GM23338 (cell line): ENCODE measurements at regions not wholly inside any gene's neighbourhood (a gene's known extent, or its start where the extent isn't known, plus 50 kb on each side); places are given as distances from the start of the nearest gene placed in this dataset.

ENCODE experiments used
- ATAC-seq: fragments of 200-7000 bp; cut with Tn5 transposase; 3 replicates; pipeline ENCODE4 v1.9.1; 2020
- DNase-seq: peaks from one replicate; pipeline ENCODE4 v3.0.0-alpha.2; 2015; ENCODE audit warnings: low spot score
- H2AFZ ChIP-seq: fragments of 200-600 bp; sonication (generic); 2 replicates; pipeline ENCODE4 v1.8.0; 2016; ENCODE audit warnings: antibody characterized with exemption, mild to moderate bottlenecking, moderate library complexity
- H3F3A ChIP-seq: fragments of 200-600 bp; sonication (generic); replicated peaks from 2 replicates; pipeline ENCODE4 v1.8.0; 2017; ENCODE audit warnings: antibody characterized with exemption, mixed run types, low read depth
- H3K27ac ChIP-seq: fragments of 200-600 bp; sonication (generic); 2 replicates; pipeline ENCODE4 v1.6.1; 2016; ENCODE audit warnings: low read depth
- H3K27me3 ChIP-seq: fragments of 200-600 bp; sonication (generic); 2 replicates; pipeline ENCODE4 v1.8.0; 2016; ENCODE audit warnings: mild to moderate bottlenecking, mixed run types, moderate library complexity; ENCODE audit not compliant: insufficient read depth
- H3K36me3 ChIP-seq: fragments of 200-600 bp; sonication (generic); 2 replicates; pipeline ENCODE4 v1.8.0; 2016; ENCODE audit warnings: mild to moderate bottlenecking; ENCODE audit not compliant: insufficient read depth
- H3K4me1 ChIP-seq: fragments of 200-600 bp; sonication (generic); 2 replicates; pipeline ENCODE4 v1.8.0; 2016; ENCODE audit warnings: mild to moderate bottlenecking, moderate library complexity; ENCODE audit not compliant: insufficient read depth
- H3K4me2 ChIP-seq: fragments of 200-600 bp; sonication (generic); 2 replicates; pipeline ENCODE4 v1.7.1; 2017; ENCODE audit warnings: mixed run types
- H3K4me3 ChIP-seq: fragments of 200-600 bp; sonication (generic); 2 replicates; pipeline ENCODE4 v1.6.1; 2016; ENCODE audit warnings: mixed run types
- H3K79me2 ChIP-seq: fragments of 200-600 bp; sonication (generic); replicated peaks from 2 replicates; pipeline ENCODE4 v1.8.0; 2017; ENCODE audit warnings: mild to moderate bottlenecking; ENCODE audit not compliant: insufficient read depth
- H3K9me2 ChIP-seq: fragments of 200-600 bp; sonication (generic); 2 replicates; pipeline ENCODE4 v1.8.0; 2017; ENCODE audit not compliant: insufficient read depth
- H4K20me1 ChIP-seq: fragments of 200-600 bp; sonication (generic); replicated peaks from 2 replicates; pipeline ENCODE4 v1.8.0; 2017; ENCODE audit warnings: mild to moderate bottlenecking; ENCODE audit not compliant: insufficient read depth
- H3K27ac Mint-ChIP-seq: 2 replicates; pipeline ENCODE4 v1.8.0; 2020; ENCODE audit warnings: inconsistent platforms, mild to moderate bottlenecking, moderate library complexity, mixed read lengths
- H3K27me3 Mint-ChIP-seq: 3 replicates; pipeline ENCODE4 v1.8.0; 2022; ENCODE audit warnings: low read depth, mild to moderate bottlenecking, moderate library complexity, mixed read lengths, inconsistent platforms; ENCODE audit not compliant: insufficient read depth, poor library complexity
- H3K36me3 Mint-ChIP-seq: 3 replicates; pipeline ENCODE4 v1.8.0; 2021; ENCODE audit warnings: low read depth, mild to moderate bottlenecking, inconsistent platforms, moderate library complexity, mixed read lengths
- H3K4me1 Mint-ChIP-seq: 3 replicates; pipeline ENCODE4 v1.8.0; 2020; ENCODE audit warnings: mild to moderate bottlenecking, inconsistent platforms, mixed read lengths
- H3K4me3 Mint-ChIP-seq: 3 replicates; pipeline ENCODE4 v1.8.0; 2021; ENCODE audit warnings: moderate library complexity, mild to moderate bottlenecking, inconsistent platforms, mixed read lengths
- H3K9me3 Mint-ChIP-seq: 3 replicates; pipeline ENCODE4 v1.8.0; 2020; ENCODE audit warnings: moderate library complexity, mild to moderate bottlenecking, inconsistent platforms, mixed read lengths
- CREB1 ChIP-seq: fragments of 250-450 bp; sonication (Bioruptor Pico); IDR thresholded peaks from 2 replicates; pipeline ENCODE4 v1.5.0; 2020; ENCODE audit warnings: low read depth, mild to moderate bottlenecking, moderate library complexity
- EZH2 ChIP-seq: fragments of 200-600 bp; sonication (generic); IDR thresholded peaks from one replicate; pipeline ENCODE4 v1.8.0; 2017; ENCODE audit warnings: antibody characterized with exemption, mild to moderate bottlenecking, low read depth; ENCODE audit not compliant: unreplicated experiment
- EZH2phosphoT487 ChIP-seq: fragments of 200-600 bp; sonication (generic); IDR thresholded peaks from one replicate; pipeline ENCODE4 v1.8.1; 2018; ENCODE audit warnings: antibody characterized with exemption; ENCODE audit not compliant: unreplicated experiment
- JUNB ChIP-seq: IDR thresholded peaks from one replicate; pipeline ENCODE4 v1.6.1; 2016; ENCODE audit warnings: antibody characterized with exemption; ENCODE audit not compliant: unreplicated experiment
- NANOG ChIP-seq: IDR thresholded peaks from 2 replicates; pipeline ENCODE4 v1.6.1; 2016; ENCODE audit warnings: antibody characterized with exemption, borderline replicate concordance
- POLR2AphosphoS5 ChIP-seq: IDR thresholded peaks from 2 replicates; pipeline ENCODE4 v1.6.1; 2016; ENCODE audit warnings: antibody characterized with exemption, low read depth
- REST ChIP-seq: IDR thresholded peaks from one replicate; pipeline ENCODE4 v1.6.1; 2018; ENCODE audit warnings: antibody characterized with exemption; ENCODE audit not compliant: unreplicated experiment
- STAT1 ChIP-seq: IDR thresholded peaks from one replicate; pipeline ENCODE4 v1.6.1; 2016; ENCODE audit warnings: antibody characterized with exemption; ENCODE audit not compliant: unreplicated experiment
- ZNF114 ChIP-seq: fragments of 250-450 bp; sonication (Bioruptor Pico); IDR thresholded peaks from 2 replicates; pipeline ENCODE4 v1.5.0; 2020; ENCODE audit warnings: mild to moderate bottlenecking, moderate library complexity
- ZNF331 ChIP-seq: fragments of 250-450 bp; sonication (Bioruptor Pico); IDR thresholded peaks from 2 replicates; pipeline ENCODE4 v1.5.0; 2020; ENCODE audit warnings: low read depth, mild to moderate bottlenecking, moderate library complexity
- ZNF462 ChIP-seq: fragments of 250-450 bp; sonication (Bioruptor Pico); IDR thresholded peaks from 2 replicates; pipeline ENCODE4 v1.5.0; 2020; ENCODE audit warnings: mild to moderate bottlenecking, moderate library complexity
- TF ChIP-seq, protein P1 (sequence below): IDR thresholded peaks from 2 replicates; pipeline ENCODE4 v1.6.1; 2016; ENCODE audit warnings: antibody characterized with exemption
- TF ChIP-seq, protein P2 (sequence below), 2 experiments: fragments of 200-600 bp in 1 of 2; sonication (generic) in 1 of 2; conservative IDR thresholded peaks; 2 replicates each; pipeline versions ENCODE4 v1.5.1 to v1.6.1; 2016 to 2017; ENCODE audit warnings: antibody characterized with exemption in 2 of 2, low read depth in 2 of 2, mild to moderate bottlenecking in 2 of 2, moderate library complexity in 1 of 2

- Histone ChIP-seq H3K4me1 (no peaks in the 10 kb centered on the region), H3K79me2 (no peaks in the 10 kb centered on the region), H3K36me3 (no peaks in the 10 kb centered on the region), H3K4me3 (no peak overlapping the region), H4K20me1 (no peaks in the 10 kb centered on the region), H3K27ac (no peak overlapping the region), H2AFZ (no peak overlapping the region), H3F3A (no peaks in the 10 kb centered on the region), H3K27me3 (no peaks in the 10 kb centered on the region), H3K4me2 (no peak overlapping the region), H3K9me2 (no peaks in the 10 kb centered on the region)
- no peak overlapping the region for H3K27ac Mint-ChIP-seq
- H3K27me3 Mint-ChIP-seq = peaks cover 3% of the 10 kb centered on the region
- no peaks in the 10 kb centered on the region for H3K36me3 Mint-ChIP-seq
- DNase-seq = no peak
- H3K4me1 Mint-ChIP-seq = no peaks in the 10 kb centered on the region; the same call in 1 of the 3 replicates
- H3K9me3 Mint-ChIP-seq = no peaks in the 10 kb centered on the region; the same call in 2 of the 3 replicates
- TF ChIP-seq EZH2phosphoT487 (no peak), NANOG (no peak), JUNB (no peak), POLR2AphosphoS5 (no peak), ZNF331 (no peak), REST (no peak), CREB1 (no peak), ZNF114 (no peak), ZNF462 (CRISPR knock-in tag) (no peak), EZH2 (no peak), STAT1 (no peak)
- TF ChIP-seq, protein P1, sequence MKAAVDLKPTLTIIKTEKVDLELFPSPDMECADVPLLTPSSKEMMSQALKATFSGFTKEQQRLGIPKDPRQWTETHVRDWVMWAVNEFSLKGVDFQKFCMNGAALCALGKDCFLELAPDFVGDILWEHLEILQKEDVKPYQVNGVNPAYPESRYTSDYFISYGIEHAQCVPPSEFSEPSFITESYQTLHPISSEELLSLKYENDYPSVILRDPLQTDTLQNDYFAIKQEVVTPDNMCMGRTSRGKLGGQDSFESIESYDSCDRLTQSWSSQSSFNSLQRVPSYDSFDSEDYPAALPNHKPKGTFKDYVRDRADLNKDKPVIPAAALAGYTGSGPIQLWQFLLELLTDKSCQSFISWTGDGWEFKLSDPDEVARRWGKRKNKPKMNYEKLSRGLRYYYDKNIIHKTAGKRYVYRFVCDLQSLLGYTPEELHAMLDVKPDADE = no peak
- TF ChIP-seq, protein P2, sequence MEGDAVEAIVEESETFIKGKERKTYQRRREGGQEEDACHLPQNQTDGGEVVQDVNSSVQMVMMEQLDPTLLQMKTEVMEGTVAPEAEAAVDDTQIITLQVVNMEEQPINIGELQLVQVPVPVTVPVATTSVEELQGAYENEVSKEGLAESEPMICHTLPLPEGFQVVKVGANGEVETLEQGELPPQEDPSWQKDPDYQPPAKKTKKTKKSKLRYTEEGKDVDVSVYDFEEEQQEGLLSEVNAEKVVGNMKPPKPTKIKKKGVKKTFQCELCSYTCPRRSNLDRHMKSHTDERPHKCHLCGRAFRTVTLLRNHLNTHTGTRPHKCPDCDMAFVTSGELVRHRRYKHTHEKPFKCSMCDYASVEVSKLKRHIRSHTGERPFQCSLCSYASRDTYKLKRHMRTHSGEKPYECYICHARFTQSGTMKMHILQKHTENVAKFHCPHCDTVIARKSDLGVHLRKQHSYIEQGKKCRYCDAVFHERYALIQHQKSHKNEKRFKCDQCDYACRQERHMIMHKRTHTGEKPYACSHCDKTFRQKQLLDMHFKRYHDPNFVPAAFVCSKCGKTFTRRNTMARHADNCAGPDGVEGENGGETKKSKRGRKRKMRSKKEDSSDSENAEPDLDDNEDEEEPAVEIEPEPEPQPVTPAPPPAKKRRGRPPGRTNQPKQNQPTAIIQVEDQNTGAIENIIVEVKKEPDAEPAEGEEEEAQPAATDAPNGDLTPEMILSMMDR (conservative IDR thresholded peaks at IDR 0.05; ENCODE audit: low read depth in 2 of 2) = no peak
- H3K4me3 Mint-ChIP-seq = no peak overlapping the region
- ATAC-seq = no peak
These were observed 54.9 kb upstream of the ZBTB18 start for GRCh38 chr1:243996223-243996622.
